Testis (tissue), 2 donors: ENCODE measurements at regions not wholly inside any gene's neighbourhood (a gene's known extent, or its start where the extent isn't known, plus 50 kb on each side); places are given as distances from the start of the nearest gene placed in this dataset.

Experiments used
- DNase-seq: peaks from one replicate; pipeline ENCODE4 v3.0.0-alpha.2; 2019
- H3K27ac ChIP-seq, 2 donors: fragments of 200-600 bp; sonication (generic); one replicate each; pipeline ENCODE4 v1.5.1; 2019
- H3K27me3 ChIP-seq: fragments of 200-600 bp; sonication (generic); one replicate; pipeline ENCODE4 v1.5.1; 2019
- H3K36me3 ChIP-seq: fragments of 200-600 bp; sonication (generic); one replicate; pipeline ENCODE4 v1.5.1; 2017; ENCODE audit warnings: low read depth; ENCODE audit errors: missing control alignments
- H3K4me1 ChIP-seq: fragments of 200-600 bp; sonication (generic); one replicate; pipeline ENCODE4 v1.5.1; 2019
- H3K4me3 ChIP-seq, 2 donors: fragments of 200-600 bp; sonication (generic); one replicate each; pipeline ENCODE4 v1.5.1; 2017 to 2019
- H3K9me3 ChIP-seq: fragments of 200-600 bp; sonication (generic); one replicate; pipeline ENCODE4 v1.5.1; 2017
- CTCF ChIP-seq, 3 experiments: fragments of 450-650 bp in 2 of 3; fragments of 200-600 bp in 1 of 3; sonication (generic) in 1 of 3; IDR thresholded peaks; one replicate each; pipeline ENCODE4 v1.5.1; 2016 to 2019; ENCODE audit warnings: antibody characterized with exemption in 3 of 3, mild to moderate bottlenecking in 2 of 3, moderate library complexity in 1 of 3
- POLR2A ChIP-seq: fragments of 450-650 bp; IDR thresholded peaks from one replicate; pipeline ENCODE4 v1.6.1; 2017; ENCODE audit warnings: antibody characterized with exemption, mild to moderate bottlenecking, moderate library complexity
- WGBS, 2 donors: methylation state at CpG; one replicate each; pipeline ENCODE4 v1.1.5; 2018; 5-methylcytosine and 5-hydroxymethylcytosine counted together
- intact Hi-C: fragments of 100-400 bp; cut with DNase I; formaldehyde crosslinking; loops from one replicate; pipeline ENCODE4 v1.15.1; 2023; ENCODE audit warnings: low total_unique reads

DNA sequence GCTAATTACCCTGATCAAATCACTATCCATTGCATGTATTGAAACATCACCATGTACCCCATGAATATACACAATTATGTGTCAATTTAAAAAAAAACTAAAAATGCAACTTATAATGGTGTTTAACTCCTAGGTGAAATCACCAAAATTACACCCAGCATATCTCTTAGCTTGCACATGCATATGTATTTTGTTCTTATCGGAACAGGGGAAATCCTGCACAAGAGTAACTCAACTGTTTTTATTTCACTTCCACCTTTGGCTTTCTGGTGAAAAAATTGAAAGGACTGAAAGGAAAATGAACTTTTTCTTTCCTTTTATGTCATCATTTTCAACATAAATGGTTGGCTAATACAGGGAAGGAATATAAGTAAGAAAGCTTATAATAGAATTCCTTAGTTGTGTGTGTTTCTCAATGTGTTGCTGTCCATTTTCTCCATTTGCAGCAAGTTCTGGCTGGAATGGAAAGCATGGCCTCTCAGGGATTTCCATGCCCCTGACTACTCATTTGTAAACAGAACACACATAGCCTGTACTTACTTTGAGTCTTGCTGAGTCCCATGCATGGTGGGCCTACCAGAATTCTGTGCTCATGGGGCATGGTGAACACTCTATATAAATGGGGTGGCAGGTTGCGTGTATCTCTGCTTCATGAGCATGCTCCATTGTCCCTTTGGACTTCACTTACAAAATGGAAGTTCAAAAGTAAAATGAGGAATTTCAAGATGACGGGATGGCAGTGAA, 462.0 kb downstream of the HS3ST3B1 start:
- no peak overlapping the region for H3K4me3 ChIP-seq
- 64 to 67% methylated on average over 3 of the region's 3 CpGs for WGBS, 2 donors
- no peaks in the 10 kb centered on the region for H3K36me3 ChIP-seq
- H3K27ac ChIP-seq: no peak overlapping the region
- DNase-seq: no peak
- H3K27me3 ChIP-seq: no peaks in the 10 kb centered on the region
- intact Hi-C loops: no loop called here
- TF ChIP-seq CTCF (IDR thresholded peaks at IDR 0.05) (no peak), POLR2A (no peak)
- H3K9me3 ChIP-seq: no peaks in the 10 kb centered on the region
- H3K4me1 ChIP-seq: no peaks in the 10 kb centered on the region

- WGBS, 2 donors: 78 to 92% methylated on average over 5 of the region's 5 CpGs
- Histone ChIP-seq H3K9me3 (no peaks in the 10 kb centered on the region), H3K27me3 (no peaks in the 10 kb centered on the region), H3K4me1 (no peaks in the 10 kb centered on the region), H3K27ac (no peak overlapping the region), H3K4me3 (no peak overlapping the region), H3K36me3 (no peaks in the 10 kb centered on the region)
- TF ChIP-seq POLR2A: no peak
- no peak for TF ChIP-seq CTCF (IDR thresholded peaks at IDR 0.05)
- intact Hi-C loops: no loop called here
- no peak for DNase-seq
These were observed 460.0 kb downstream of the HS3ST3B1 start for GRCh38 chr17:14760719-14761411.

DNA sequence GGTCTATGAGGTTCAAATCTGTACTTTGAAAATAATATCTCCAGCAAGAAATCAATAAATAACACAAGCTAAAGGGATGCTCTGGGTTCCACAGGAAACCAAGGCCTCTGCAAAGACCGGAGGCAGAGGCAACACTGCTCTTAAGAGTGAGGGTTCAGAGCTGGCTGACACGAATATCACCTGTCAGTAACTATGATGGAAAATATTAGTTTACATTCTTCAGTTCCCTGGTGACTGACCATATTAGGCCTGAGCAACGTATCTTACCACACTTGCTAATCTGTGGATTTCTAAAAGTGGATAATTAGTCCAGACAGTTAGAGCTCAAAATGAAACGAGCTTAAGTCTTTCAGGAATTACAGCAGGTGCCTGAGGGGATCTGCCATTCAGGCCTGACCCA, 459.3 kb downstream of the HS3ST3B1 start:
- 79 to 82% methylated on average over 4 of the region's 4 CpGs for WGBS, 2 donors
- Histone ChIP-seq H3K27ac (no peak overlapping the region), H3K36me3 (no peaks in the 10 kb centered on the region), H3K4me3 (no peak overlapping the region), H3K9me3 (no peaks in the 10 kb centered on the region), H3K27me3 (no peaks in the 10 kb centered on the region), H3K4me1 (no peaks in the 10 kb centered on the region)
- intact Hi-C loops: no loop called here
- DNase-seq: no peak
- TF ChIP-seq POLR2A (no peak), CTCF (IDR thresholded peaks at IDR 0.05) (no peak)

DNA sequence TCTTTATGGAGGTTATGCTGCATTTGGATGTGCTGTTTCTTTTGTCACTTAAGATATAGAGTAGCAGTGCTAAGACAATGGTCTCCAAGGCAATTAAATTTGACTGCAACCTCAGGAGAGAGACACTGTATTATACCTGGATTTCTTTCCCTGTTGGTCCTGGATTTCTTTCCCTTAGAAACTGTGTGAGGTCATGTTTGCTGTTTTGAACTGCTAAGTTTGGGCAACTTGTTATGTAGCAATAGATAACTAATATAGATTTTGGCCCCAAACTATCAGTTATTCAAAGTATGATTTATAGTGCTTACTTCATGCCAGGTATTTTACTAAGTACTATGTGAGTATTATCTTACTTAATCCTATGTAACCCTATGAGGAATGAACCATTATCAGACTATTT, 458.4 kb downstream of the HS3ST3B1 start:
- DNase-seq: no peak
- no peaks in the 10 kb centered on the region for H3K9me3 ChIP-seq
- H3K4me3 ChIP-seq: no peak overlapping the region
- H3K27me3 ChIP-seq: no peaks in the 10 kb centered on the region
- intact Hi-C loops: no loop called here
- H3K4me1 ChIP-seq: no peaks in the 10 kb centered on the region
- H3K27ac ChIP-seq: no peak overlapping the region
- no peaks in the 10 kb centered on the region for H3K36me3 ChIP-seq
- TF ChIP-seq CTCF (IDR thresholded peaks at IDR 0.05): no peak

DNA sequence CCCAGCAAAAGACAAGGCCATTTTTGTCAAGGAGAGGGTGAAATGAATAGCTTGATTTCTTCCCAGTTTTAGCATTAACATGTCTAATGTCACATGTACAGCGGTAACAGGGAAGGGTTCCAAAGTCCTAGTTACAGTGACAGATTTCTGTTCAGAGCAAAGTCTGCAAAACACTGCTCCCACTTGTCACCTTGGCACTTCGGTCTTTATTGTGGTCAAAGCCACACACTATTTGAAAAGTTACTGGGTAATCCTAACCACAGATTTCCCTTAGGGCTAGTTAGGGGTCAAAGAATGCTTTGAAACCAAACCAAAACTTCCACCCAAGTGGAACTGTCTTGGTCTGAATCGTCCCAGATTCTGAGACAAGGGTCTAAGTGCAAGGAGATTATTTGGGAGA, 455.6 kb downstream of the HS3ST3B1 start:
- H3K4me3 ChIP-seq: no peak overlapping the region

More for the DNA sequence above, 455.6 kb downstream of the HS3ST3B1 start:
- DNase-seq: no peak
- TF ChIP-seq POLR2A (no peak), CTCF (IDR thresholded peaks at IDR 0.05) (no peak)
- H3K36me3 ChIP-seq: no peaks in the 10 kb centered on the region
- H3K27ac ChIP-seq: no peak overlapping the region
- intact Hi-C loops: no loop called here
- no peaks in the 10 kb centered on the region for H3K9me3 ChIP-seq
- WGBS, 2 donors: 51 to 65% methylated on average over 3 of the region's 3 CpGs
- no peaks in the 10 kb centered on the region for H3K27me3 ChIP-seq
- H3K4me1 ChIP-seq: no peaks in the 10 kb centered on the region
